Tibial nerve (tissue), 3 donors: ENCODE measurements at regions not wholly inside any gene's neighbourhood (a gene's known extent, or its start where the extent isn't known, plus 50 kb on each side); places are given as distances from the start of the nearest gene placed in this dataset.

Experiments
- POLR2A ChIP-seq, 2 donors: fragments of 450-650 bp; IDR thresholded peaks; one replicate each; pipeline ENCODE4 v1.6.1; 2017; ENCODE audit warnings: antibody characterized with exemption in 2 of 2, mild to moderate bottlenecking in 2 of 2, moderate library complexity in 2 of 2
- TF ChIP-seq, protein P1 (sequence below), 5 experiments: fragments of 200-600 bp in 3 of 5; fragments of 450-650 bp in 2 of 5; sonication (generic) in 3 of 5; IDR thresholded peaks; one replicate each; pipeline ENCODE4 v1.5.1; 2016 to 2019; ENCODE audit warnings: antibody characterized with exemption in 5 of 5, mild to moderate bottlenecking in 3 of 5, moderate library complexity in 2 of 5

DNA sequence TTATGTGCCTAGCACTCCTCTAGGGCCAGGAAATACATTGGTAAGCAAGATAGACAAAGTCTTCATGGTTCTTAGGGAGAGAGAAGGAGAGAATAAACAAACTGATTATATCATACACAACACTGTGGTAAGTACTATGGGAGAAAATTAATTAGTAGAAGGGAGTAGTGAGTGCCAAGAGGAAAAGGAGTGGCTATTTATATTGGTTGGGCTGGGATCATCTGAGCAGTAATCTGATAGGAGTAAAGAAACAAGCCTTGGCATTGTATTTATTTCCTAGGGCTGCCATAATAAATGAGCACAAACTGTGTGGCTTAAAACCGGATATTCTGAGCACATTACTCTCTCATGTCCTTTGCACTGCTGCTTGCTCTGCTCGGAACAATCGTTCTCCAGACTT, 158.1 kb upstream of the PHF14 start:
- TF ChIP-seq, protein P1, sequence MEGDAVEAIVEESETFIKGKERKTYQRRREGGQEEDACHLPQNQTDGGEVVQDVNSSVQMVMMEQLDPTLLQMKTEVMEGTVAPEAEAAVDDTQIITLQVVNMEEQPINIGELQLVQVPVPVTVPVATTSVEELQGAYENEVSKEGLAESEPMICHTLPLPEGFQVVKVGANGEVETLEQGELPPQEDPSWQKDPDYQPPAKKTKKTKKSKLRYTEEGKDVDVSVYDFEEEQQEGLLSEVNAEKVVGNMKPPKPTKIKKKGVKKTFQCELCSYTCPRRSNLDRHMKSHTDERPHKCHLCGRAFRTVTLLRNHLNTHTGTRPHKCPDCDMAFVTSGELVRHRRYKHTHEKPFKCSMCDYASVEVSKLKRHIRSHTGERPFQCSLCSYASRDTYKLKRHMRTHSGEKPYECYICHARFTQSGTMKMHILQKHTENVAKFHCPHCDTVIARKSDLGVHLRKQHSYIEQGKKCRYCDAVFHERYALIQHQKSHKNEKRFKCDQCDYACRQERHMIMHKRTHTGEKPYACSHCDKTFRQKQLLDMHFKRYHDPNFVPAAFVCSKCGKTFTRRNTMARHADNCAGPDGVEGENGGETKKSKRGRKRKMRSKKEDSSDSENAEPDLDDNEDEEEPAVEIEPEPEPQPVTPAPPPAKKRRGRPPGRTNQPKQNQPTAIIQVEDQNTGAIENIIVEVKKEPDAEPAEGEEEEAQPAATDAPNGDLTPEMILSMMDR (IDR thresholded peaks at IDR 0.05) = no peak
- TF ChIP-seq POLR2A (IDR thresholded peaks at IDR 0.05) = no peak
